Islet of Langerhans (tissue), 1 donor: ENCODE measurements at regions not wholly inside any gene's neighbourhood (a gene's known extent, or its start where the extent isn't known, plus 50 kb on each side); places are given as distances from the start of the nearest gene placed in this dataset.

ENCODE experiments used
- FAIRE-seq: peaks from one replicate; lab custom pipeline; 2011; peaks lifted over from hg19 to GRCh38; lab: Jason Lieb, UNC

DNA sequence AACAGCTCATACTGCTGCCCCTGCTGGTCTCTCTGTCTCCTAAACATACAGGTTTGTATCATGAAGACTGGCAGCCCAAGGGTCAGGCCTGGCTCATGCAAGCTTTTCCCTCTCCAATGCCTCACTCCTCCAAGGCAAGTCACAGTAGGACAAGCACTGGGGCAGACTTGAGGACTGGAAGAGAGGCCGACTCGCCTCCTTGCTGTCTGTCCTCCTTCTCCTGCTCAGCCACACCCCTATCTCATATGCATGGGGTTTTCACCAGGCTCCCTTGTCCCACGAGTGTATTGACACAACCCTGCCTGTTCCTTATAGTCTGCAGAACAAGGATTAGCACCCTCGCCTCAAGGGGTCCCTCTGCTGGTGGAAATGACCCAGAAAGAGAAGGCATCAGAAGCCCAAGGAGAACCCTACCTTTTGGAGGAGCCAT is 223.7 kb downstream of the SOX11 start:
- FAIRE-seq = no peak

GRCh38 chr2:5921081-5921642 is 229.0 kb downstream of the SOX11 start:
- FAIRE-seq = no peak

DNA sequence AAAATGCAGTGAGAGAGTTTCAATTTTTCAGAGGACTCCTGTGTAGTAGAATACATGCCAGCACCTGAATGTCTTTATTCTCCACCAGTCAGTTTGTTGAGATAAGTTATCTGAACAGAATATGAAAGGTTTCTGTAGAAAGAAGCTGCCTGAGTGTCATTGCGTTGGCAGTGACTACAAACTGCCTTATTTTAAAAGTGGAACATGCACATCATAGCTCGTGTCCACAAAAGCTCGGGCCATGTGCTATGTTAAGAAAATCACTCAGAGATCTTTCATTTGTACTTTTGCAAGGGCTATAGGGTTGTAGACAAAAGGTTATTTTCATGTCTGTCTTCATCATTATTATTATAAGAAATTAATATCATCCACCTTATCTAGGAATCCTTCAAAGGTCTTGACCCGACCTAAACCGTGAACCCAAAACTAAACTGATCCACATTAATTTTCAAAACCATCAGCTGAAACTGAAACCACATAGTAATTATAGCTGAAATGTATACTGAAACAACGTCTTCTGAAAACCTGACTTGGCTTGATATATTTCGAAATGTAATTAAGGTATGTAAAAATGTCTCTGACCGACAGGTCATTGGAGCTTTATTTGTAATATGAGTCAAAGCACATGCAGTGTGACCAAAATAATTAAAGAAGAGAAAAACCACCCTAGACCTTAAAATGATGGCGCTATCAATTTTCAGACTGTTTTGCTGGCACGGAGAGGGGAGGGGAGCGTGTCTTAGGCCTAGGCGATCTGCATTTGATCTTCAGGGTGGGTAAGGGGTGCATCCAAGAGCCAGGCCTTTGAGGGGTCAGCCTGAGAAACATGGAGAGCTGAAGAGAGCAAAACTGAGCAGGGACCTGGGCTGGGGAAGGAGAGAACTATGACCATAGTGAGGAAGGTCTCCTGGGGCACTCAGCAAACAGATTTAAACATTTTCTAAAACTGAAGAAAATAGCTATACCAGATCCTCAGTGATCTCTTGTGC is 232.1 kb downstream of the SOX11 start:
- no peak for FAIRE-seq

DNA sequence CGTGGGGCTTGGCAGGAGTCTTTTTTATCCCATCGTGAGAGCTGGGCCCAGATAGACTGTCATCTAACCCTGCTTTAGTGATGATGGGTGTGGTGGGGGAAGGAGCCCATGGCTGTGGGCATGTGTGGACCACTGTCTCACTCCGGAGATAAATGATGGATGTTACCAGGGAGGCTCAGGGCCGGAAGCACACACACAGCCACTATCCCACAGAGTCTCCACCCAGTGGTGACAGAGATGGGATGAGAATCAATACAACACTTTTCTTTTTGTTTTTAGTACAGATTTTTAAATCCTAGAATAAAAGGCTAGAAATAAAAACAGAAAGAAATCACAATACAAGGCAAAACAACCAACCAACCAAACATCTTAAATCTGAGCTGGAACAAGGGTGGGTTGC is 233.4 kb downstream of the SOX11 start:
- no peak for FAIRE-seq

GRCh38 chr2:5926871-5927512 is 234.8 kb downstream of the SOX11 start:
- no peak for FAIRE-seq

DNA sequence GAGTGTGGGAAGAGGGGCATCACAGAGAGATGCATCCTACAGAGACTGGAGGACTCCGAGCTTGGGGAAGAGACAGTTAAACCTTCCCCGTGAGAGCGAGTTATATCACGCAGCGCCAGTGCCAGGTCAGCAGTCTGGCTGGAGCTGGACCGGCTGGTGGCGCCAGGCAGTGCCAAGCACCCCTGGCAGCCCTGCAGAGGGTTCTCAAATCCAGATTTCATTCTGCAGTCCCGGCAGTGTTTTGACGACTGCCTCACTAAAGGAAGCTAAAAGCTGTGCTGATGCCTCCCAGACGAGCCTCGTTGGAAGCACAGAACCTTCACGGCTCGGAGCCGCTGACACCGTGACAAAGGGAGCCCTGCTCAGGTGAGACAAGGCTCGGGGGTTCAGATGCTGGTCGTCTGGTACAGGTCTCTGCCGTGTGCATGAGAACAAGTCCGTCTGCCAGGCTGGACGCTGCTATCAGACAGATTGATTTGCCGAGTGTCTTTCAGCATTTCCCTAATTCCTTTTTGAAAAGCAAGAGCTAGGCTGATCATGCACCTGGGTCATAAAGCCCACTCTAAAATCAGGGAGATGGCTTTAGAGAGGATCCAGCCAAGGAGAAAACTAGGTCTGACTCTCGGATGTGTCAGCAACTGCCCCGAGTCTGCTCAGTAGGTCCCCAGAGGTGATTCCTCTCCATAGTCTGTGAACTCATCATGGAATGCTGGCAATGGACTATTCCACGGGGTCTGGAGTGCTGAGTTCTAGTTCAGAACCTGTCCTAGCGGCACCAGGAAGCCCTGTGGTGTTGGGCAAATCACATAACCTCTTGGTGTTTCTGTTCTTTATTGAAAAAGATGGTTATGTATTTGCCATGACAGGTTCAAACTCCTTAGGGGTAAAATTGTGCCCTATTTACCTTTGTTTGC is 240.6 kb downstream of the SOX11 start:
- no peak for FAIRE-seq

DNA sequence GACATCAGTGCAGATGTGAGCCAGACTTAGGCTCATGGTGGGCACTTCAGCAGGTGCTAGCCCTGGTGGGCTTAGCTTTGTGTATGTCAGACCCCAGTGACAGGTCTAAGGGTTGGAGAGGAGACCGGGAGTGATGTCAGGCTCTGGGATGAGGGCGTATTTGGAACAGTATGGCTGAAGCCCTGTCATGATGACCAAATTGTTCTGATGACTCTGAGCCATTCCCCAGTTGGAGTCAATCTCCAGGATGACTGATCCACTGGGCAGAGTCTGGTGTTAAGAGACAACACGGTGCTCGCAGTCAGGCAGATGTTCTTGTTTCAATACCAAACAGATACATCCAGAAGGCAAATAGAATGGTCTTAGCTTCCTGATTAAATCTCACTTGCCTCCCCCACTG is 241.5 kb downstream of the SOX11 start:
- FAIRE-seq = no peak

DNA sequence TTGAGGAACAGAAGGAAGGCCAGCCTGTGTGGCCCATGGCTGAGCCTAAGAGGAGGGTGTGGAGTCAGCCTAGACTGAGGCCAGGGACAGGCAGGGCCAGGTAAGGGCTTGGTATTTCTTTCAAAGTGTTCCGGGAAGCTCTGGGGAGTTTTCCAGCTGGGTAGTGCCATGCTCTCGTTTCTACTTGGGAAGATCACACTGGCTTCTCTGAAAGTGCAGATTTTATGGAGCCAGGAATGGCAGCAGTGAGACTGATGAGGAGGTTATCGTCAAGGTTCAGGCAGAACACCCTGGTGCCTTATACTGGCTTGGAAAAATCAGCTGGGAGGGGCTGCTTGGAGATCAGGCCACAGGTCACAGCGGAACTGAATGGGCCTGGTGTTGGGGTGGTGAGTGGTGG is 245.1 kb downstream of the SOX11 start:
- no peak for FAIRE-seq

DNA sequence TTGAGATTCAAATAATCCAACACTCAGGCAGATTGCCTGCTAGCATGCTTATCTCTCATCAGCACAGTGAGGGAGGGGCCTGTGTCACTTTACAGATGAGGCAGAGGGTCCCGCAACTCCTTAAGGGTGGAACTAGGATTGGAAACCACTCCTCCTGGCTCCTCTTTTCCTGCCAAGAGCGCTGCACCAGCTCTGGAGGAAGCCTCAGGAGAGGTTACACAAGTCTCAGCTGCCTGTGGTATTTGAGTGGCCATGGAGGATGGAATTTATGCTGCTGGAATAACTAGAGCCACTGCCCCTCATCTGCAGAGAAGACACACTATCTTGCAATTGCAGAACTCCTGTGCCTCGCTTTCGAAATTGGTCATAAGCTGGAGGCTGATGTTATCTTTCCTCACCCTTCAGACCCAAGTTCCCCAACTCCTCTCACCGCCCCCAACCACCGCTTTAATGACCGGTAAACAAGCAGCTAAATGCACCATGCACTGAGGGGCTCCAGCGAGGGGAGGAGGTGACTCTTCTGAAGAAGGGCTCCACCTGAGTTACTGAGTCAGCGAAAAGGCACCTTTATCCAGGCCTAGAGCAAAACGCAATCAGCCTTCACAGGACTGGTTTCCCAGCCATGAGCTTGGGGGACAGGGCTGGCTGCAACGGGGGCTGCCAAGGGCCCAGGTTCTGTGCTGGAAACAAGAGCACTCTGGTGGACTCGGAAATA is 245.8 kb downstream of the SOX11 start:
- no peak for FAIRE-seq

GRCh38 chr2:5938566-5938896 is 246.3 kb downstream of the SOX11 start:
- FAIRE-seq = no peak

- FAIRE-seq = no peak
Measured at GRCh38 chr2:5939553-5939952, 247.4 kb downstream of the SOX11 start.

DNA sequence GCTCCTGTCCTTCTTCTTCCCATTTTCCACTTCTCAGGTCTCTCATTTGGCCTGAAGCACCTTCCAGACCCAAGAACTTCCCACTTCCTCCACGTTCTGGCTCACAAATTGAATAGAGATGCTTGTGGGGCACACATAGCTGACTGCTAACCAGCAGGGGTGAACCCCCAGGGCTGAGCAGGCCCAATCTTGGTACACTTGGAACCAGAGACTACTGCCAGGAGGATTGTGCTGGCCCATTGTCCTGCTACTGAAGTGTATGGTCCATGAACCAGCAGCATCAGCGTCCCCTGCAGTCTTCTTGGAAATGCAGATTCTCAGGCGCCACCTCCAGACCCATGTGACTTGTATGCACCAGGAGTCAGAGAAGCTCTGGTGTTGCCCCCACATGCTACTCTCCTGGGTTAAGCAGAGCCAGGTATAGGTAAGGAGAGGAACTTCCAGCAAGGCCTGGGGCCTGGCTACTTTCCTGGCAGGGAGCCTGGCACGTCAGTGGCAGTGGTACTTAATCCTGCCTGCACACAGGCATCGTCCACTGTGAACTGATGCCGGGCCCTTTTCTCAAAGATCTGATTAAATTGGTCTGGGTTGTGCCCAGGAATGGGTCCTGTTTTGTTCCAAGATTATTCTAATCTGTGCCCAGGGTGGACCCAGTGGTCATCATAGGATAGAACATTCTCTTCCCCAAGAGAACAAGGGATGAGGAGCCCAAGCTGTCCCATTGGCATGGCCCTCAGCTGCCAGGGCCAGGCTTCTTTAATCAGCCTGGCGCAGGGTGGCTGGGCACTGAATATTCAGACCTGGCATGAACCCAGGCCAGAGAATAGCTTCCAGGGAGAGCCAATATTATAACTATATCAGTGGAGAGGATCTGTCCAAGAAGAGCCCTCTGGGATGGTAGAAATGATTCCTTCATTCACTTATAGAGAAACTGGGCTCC is 248.7 kb downstream of the SOX11 start:
- no peak for FAIRE-seq

DNA sequence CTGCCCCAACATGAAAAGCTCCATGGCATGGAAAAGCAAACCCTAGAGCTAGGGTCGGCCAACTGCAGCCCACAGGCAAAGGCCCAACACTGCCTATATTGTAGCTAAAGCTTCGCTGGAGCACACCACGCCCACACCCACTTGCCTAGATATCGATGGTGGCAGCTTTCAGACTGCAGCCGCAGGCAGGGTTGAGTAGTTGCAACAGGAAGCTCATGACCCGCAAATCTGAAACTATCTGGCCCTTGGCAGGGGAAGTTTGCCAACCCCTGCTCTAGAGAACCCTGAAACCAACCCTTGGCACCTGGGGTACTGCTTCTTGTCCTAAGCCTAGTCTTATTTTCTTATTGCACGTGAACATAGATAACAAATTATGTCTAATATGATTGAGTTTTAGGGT is 250.0 kb downstream of the SOX11 start:
- no peak for FAIRE-seq

- FAIRE-seq = no peak
Measured at GRCh38 chr2:5945742-5946141, 253.6 kb downstream of the SOX11 start.

GRCh38 chr2:5946225-5947115 is 254.3 kb downstream of the SOX11 start:
- FAIRE-seq = no peak

DNA sequence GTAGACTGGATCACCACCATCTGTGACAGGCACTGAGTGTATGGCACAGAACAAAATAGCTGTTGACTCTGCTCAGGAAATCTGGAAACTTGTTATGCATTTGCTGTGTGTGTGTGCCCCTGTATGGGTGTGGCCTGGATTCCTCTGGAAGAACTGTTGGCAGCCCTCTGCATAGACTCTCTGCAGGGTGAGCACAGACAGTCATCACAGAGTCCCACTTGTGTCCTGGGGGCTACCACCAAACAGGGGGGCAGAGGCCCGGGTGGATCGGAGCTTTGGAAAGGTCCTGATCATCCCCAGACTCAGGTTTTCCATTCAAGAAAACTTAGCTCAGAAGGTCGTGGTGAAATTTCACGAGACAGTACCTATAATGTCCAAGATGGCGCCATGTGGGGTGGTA is 258.6 kb downstream of the SOX11 start:
- FAIRE-seq = no peak

- FAIRE-seq = no peak
Measured at GRCh38 chr2:5951471-5951870, 259.3 kb downstream of the SOX11 start.

GRCh38 chr2:5953525-5953924 is 261.3 kb downstream of the SOX11 start:
- no peak for FAIRE-seq

- FAIRE-seq = no peak
Measured at GRCh38 chr2:5954509-5954908, 262.3 kb downstream of the SOX11 start.
